DND-41 (cell line): ENCODE measurements at regions not wholly inside any gene's neighbourhood (a gene's known extent, or its start where the extent isn't known, plus 50 kb on each side); places are given as distances from the start of the nearest gene placed in this dataset.

Source experiments
- ATAC-seq: fragments of 200-7000 bp; cut with Tn5 transposase; 3 replicates; pipeline ENCODE4 v1.9.1; 2021; ENCODE audit warnings: low read depth; ENCODE audit not compliant: insufficient read depth
- DNase-seq: peaks from one replicate; pipeline ENCODE4 v3.0.0-alpha.2; 2020
- H2AFZ ChIP-seq: 2 replicates; pipeline ENCODE4 v1.6.0; 2012; ENCODE audit warnings: low read depth, low read length
- H3K27ac ChIP-seq: 2 replicates; pipeline ENCODE4 v1.5.1; 2012; ENCODE audit warnings: low read length, inconsistent platforms
- H3K27me3 ChIP-seq: fragments of 200-600 bp; sonication (generic); 2 replicates; pipeline ENCODE4 v1.6.0; 2012; ENCODE audit warnings: low read length, mild to moderate bottlenecking, inconsistent platforms; ENCODE audit not compliant: insufficient read depth, poor library complexity
- H3K36me3 ChIP-seq: 2 replicates; pipeline ENCODE4 v1.5.1; 2012; ENCODE audit warnings: low read length, inconsistent platforms; ENCODE audit not compliant: insufficient read depth
- H3K4me1 ChIP-seq: 2 replicates; pipeline ENCODE4 v1.5.1; 2012; ENCODE audit warnings: mild to moderate bottlenecking, low read length; ENCODE audit not compliant: insufficient read depth
- H3K4me2 ChIP-seq: 2 replicates; pipeline ENCODE4 v1.6.0; 2012; ENCODE audit warnings: mild to moderate bottlenecking, moderate library complexity, low read length, inconsistent platforms; ENCODE audit not compliant: insufficient read depth
- H3K4me3 ChIP-seq, 2 experiments: fragments of 200-600 bp in 1 of 2; shearing (Covaris generic) in 1 of 2; 2 replicates each; pipeline ENCODE4 v1.5.1; 2012 to 2016; ENCODE audit warnings: inconsistent platforms in 2 of 2, low read length in 2 of 2, mild to moderate bottlenecking in 2 of 2, low read depth in 1 of 2, moderate library complexity in 1 of 2
- H3K79me2 ChIP-seq: 2 replicates; pipeline ENCODE4 v1.6.0; 2012; ENCODE audit warnings: low read length, inconsistent platforms; ENCODE audit not compliant: insufficient read depth
- H3K9ac ChIP-seq: 2 replicates; pipeline ENCODE4 v1.6.0; 2012; ENCODE audit warnings: low read depth, mild to moderate bottlenecking, inconsistent platforms, low read length, moderate library complexity
- H3K9me3 ChIP-seq: 2 replicates; pipeline ENCODE4 v1.5.1; 2012; ENCODE audit warnings: low read length, moderate library complexity, mild to moderate bottlenecking, inconsistent platforms; ENCODE audit not compliant: insufficient read depth, severe bottlenecking
- H4K20me1 ChIP-seq: 2 replicates; pipeline ENCODE4 v1.6.0; 2012; ENCODE audit warnings: low read length; ENCODE audit not compliant: insufficient read depth
- EZH2 ChIP-seq: IDR thresholded peaks from 3 replicates; pipeline ENCODE4 v1.6.1; 2012; ENCODE audit warnings: borderline replicate concordance, low read depth, mild to moderate bottlenecking, moderate library complexity, low read length, inconsistent platforms; ENCODE audit not compliant: severe bottlenecking
- TF ChIP-seq, protein P1 (sequence below): IDR thresholded peaks from 2 replicates; pipeline ENCODE4 v1.5.1; 2012; ENCODE audit warnings: borderline replicate concordance, low read length, moderate library complexity, mild to moderate bottlenecking; ENCODE audit not compliant: poor library complexity, severe bottlenecking; ENCODE audit errors: extremely low read depth

DNA sequence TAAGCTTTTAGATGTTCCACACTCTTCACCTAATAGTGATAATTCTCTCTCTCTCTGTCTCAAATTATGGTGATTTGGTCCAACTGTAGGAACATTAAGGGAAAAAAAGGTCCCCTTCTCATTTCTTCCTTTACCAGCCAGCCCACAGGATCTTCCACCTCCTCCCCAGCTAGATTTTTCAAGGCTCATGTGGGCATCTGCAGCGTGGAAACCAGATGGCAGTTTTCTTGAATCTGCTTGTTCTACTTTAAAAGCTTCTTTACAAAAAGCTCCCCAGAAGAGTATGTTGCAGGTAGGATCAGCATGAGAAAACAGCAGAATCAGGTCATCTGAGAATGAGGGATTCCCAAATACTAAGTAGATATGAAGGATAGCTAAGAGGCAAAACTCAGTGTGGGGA lies 208.6 kb upstream of the PFN2 start:
- no peak for DNase-seq
- ATAC-seq, result no peak
- TF ChIP-seq EZH2, result no peak
- TF ChIP-seq, protein P1, sequence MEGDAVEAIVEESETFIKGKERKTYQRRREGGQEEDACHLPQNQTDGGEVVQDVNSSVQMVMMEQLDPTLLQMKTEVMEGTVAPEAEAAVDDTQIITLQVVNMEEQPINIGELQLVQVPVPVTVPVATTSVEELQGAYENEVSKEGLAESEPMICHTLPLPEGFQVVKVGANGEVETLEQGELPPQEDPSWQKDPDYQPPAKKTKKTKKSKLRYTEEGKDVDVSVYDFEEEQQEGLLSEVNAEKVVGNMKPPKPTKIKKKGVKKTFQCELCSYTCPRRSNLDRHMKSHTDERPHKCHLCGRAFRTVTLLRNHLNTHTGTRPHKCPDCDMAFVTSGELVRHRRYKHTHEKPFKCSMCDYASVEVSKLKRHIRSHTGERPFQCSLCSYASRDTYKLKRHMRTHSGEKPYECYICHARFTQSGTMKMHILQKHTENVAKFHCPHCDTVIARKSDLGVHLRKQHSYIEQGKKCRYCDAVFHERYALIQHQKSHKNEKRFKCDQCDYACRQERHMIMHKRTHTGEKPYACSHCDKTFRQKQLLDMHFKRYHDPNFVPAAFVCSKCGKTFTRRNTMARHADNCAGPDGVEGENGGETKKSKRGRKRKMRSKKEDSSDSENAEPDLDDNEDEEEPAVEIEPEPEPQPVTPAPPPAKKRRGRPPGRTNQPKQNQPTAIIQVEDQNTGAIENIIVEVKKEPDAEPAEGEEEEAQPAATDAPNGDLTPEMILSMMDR, result no peak
- Histone ChIP-seq H3K9ac (no peak overlapping the region), H3K4me2 (no peak overlapping the region), H3K36me3 (no peaks in the 10 kb centered on the region), H4K20me1 (no peaks in the 10 kb centered on the region), H3K27me3 (peaks cover 5% of the 10 kb centered on the region), H3K79me2 (no peaks in the 10 kb centered on the region), H2AFZ (no peak overlapping the region), H3K9me3 (no peaks in the 10 kb centered on the region), H3K4me3 (no peak overlapping the region), H3K4me1 (no peaks in the 10 kb centered on the region), H3K27ac (no peak overlapping the region)

DNA sequence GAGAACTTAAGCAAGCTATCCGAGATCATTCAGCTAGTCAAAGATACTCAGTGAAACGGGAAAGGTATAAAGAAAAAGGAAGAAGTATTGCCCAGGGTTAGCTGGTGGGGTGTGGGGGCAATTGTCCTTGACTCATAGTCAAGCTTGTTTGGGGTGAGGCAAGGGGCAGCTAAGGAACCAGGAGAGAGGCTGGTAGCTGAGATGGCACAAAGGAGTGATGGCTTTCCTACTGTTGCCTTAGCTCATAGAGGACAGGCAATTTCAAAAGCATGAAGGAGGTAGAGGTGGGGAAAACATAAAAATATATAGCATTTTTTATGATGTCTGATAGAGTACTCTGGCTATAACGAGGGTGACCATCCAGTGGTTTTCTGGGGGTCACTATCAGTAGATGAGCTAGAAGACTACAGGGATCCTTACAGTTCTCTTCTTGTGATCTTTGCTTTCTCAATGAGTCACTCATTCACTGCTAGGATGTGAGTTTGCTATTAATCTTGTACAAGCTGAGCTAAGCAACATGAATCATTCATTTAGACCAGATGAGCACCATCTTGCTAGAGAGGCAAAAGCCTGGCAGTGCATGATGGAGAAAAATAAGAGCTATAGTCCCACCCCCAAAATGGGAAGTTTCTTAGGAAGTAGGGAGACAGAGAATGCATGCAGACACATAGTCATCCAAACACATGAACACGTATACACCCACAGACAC lies 207.1 kb upstream of the PFN2 start:
- no peak overlapping the region for H3K4me2 ChIP-seq
- DNase-seq (no peak), ATAC-seq (no peak)
- H3K9me3 ChIP-seq, result no peaks in the 10 kb centered on the region
- H2AFZ ChIP-seq, result no peak overlapping the region
- peaks cover 8% of the 10 kb centered on the region for H3K27me3 ChIP-seq
- H4K20me1 ChIP-seq, result no peaks in the 10 kb centered on the region
- TF ChIP-seq, protein P1, result no peak
- no peak for TF ChIP-seq EZH2
- H3K36me3 ChIP-seq, result no peaks in the 10 kb centered on the region
- H3K79me2 ChIP-seq, result no peaks in the 10 kb centered on the region
- no peak overlapping the region for H3K9ac ChIP-seq
- H3K4me1 ChIP-seq, result no peaks in the 10 kb centered on the region
- no peak overlapping the region for H3K27ac ChIP-seq
- H3K4me3 ChIP-seq, result no peak overlapping the region

DNA sequence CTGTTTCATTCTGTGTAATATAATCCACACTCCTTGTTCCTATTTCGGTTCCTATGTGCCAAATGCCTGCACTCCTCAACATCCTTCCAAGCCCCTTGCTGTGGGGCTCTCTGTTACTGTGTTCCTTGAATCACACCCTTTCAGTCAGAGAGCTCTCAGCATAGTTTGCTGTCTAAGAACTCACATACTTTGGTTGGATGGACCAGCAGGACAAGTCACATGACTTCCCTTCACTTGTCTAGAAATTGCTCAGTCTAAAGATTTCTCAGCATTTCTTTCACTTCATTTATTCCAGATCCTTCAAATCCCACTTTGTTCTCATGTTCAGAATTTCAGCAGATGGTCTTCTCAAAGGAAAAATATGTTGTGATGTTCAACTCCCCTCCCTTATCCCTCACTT lies 203.5 kb upstream of the PFN2 start:
- no peak overlapping the region for H3K27ac ChIP-seq
- H4K20me1 ChIP-seq, result no peaks in the 10 kb centered on the region
- H2AFZ ChIP-seq, result no peak overlapping the region
- no peaks in the 10 kb centered on the region for H3K79me2 ChIP-seq
- ATAC-seq (no peak), DNase-seq (no peak)
- no peak overlapping the region for H3K9ac ChIP-seq
- H3K36me3 ChIP-seq, result no peaks in the 10 kb centered on the region
- no peak for TF ChIP-seq EZH2
- H3K27me3 ChIP-seq, result peaks cover 8% of the 10 kb centered on the region
- no peak overlapping the region for H3K4me2 ChIP-seq
- H3K4me1 ChIP-seq, result no peaks in the 10 kb centered on the region
- no peak overlapping the region for H3K4me3 ChIP-seq
- H3K9me3 ChIP-seq, result no peaks in the 10 kb centered on the region

DNA sequence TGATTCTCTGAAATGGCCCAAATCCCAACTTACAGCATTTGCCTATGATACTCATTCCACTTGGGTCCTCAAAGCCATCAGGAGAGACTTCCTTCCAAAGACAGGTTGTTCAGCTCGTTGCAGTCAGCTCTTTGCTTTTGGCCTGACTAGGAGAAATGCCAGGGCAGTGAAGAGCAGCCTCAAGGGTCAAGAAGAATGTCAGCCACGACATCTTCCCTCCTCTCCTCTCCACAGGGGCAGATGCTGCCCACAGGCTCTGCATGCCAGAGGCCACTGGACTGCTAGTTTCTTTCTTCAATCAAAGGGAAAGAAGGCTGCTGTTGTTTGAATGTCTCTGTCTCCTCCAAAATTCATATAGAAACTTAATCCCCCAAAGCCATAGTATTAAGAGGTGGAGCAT lies 201.7 kb upstream of the PFN2 start:
- no peak overlapping the region for H2AFZ ChIP-seq
- no peak for TF ChIP-seq EZH2
- TF ChIP-seq, protein P1, result no peak

More for the DNA sequence above, 201.7 kb upstream of the PFN2 start:
- Histone ChIP-seq H3K4me2 (no peak overlapping the region), H3K4me3 (no peak overlapping the region), H3K4me1 (no peaks in the 10 kb centered on the region), H3K9me3 (no peaks in the 10 kb centered on the region), H3K36me3 (no peaks in the 10 kb centered on the region), H3K9ac (no peak overlapping the region), H3K79me2 (no peaks in the 10 kb centered on the region), H4K20me1 (no peaks in the 10 kb centered on the region), H3K27ac (no peak overlapping the region), H3K27me3 (peaks cover 8% of the 10 kb centered on the region)
- ATAC-seq, result no peak
- DNase-seq, result no peak
